HCT116 (cell line): ENCODE measurements at regions not wholly inside any gene's neighbourhood (a gene's known extent, or its start where the extent isn't known, plus 50 kb on each side); places are given as distances from the start of the nearest gene placed in this dataset.

Experiments
- ATAC-seq: fragments of 200-7000 bp; cut with Tn5 transposase; 2 replicates; pipeline ENCODE4 v1.9.1; 2020; ENCODE audit warnings: mild to moderate bottlenecking, moderate library complexity
- BruUV-seq: library from RNA; stranded (reverse); fragments of 400-500 nt; replicated peaks from 2 replicates; lab custom pipeline; 2021; lab: Mats Ljungman, UMichigan
- CTCF ChIA-PET: fragments of 300-600 bp; sonication (Branson Sonifier 250); formaldehyde crosslinking; loops from one replicate; lab custom pipeline; 2021; ENCODE audit warnings: antibody characterized with exemption; lab: Charles Lee
- POLR2A ChIA-PET: fragments of 300-600, 350-600 bp; sonication (Branson Sonifier 250); formaldehyde crosslinking; loops from one replicate; lab custom pipeline; 2021; ENCODE audit warnings: antibody characterized with exemption; lab: Charles Lee
- RAD21 ChIA-PET, 2 experiments: fragments of 300-600 bp; sonication (Branson Sonifier 250); formaldehyde crosslinking; loops; one replicate each; lab custom pipeline; 2023; ENCODE audit warnings: low total read pairs in 2 of 2; ENCODE audit not compliant: uncharacterized antibody in 2 of 2, unreplicated experiment in 2 of 2, low non-redundant PET in 1 of 2; lab: Charles Lee
- DNase-seq: peaks from one replicate; pipeline ENCODE4 v3.0.0-alpha.2; 2010; ENCODE audit warnings: low read depth, low spot score
- H2AFZ ChIP-seq: fragments of 200-600 bp; shearing (Covaris generic), sonication (generic); 2 replicates; pipeline ENCODE4 v1.6.1; 2017; ENCODE audit warnings: low read depth, mixed run types, mixed read lengths, antibody characterized with exemption, low read length; ENCODE audit not compliant: poor library complexity, severe bottlenecking
- H3K27ac ChIP-seq: 2 replicates; pipeline ENCODE4 v1.5.1; 2012; ENCODE audit warnings: low read depth, low read length
- H3K27me3 ChIP-seq: fragments of 200-600 bp; sonication (generic); 2 replicates; pipeline ENCODE4 v1.6.1; 2016; ENCODE audit warnings: mixed run types, low read length, mixed read lengths; ENCODE audit not compliant: insufficient read depth
- H3K36me3 ChIP-seq, 2 experiments: fragments of 200-500 bp in 1 of 2; fragments of 200-600 bp in 1 of 2; sonication (Bioruptor generic) in 1 of 2; sonication (generic) in 1 of 2; 2 replicates each; pipeline versions ENCODE4 v1.5.1 to v1.6.1; 2014 to 2016; ENCODE audit warnings: low read length in 2 of 2, inconsistent platforms in 1 of 2, mixed read lengths in 1 of 2, mixed run types in 1 of 2; ENCODE audit not compliant: insufficient read depth in 2 of 2, control insufficient read depth in 1 of 2
- H3K4me1 ChIP-seq, 2 experiments: fragments of 200-600 bp in 1 of 2; sonication (generic) in 1 of 2; 2 replicates each; pipeline versions ENCODE4 v1.5.1 to v1.6.1; 2012 to 2017; ENCODE audit warnings: low read length in 2 of 2, inconsistent platforms in 1 of 2, mild to moderate bottlenecking in 1 of 2, mixed read lengths in 1 of 2, mixed run types in 1 of 2, moderate library complexity in 1 of 2; ENCODE audit not compliant: insufficient read depth in 2 of 2, control insufficient read depth in 1 of 2
- H3K4me2 ChIP-seq: fragments of 200-600 bp; sonication (generic); 2 replicates; pipeline ENCODE4 v1.6.1; 2017; ENCODE audit warnings: mixed run types, low read length, mixed read lengths
- H3K4me3 ChIP-seq, 2 experiments: fragments of 200-600 bp in 1 of 2; sonication (generic) in 1 of 2; replicated peaks in 1 of 2; 2 replicates each; pipeline ENCODE4 v1.5.1; 2011 to 2016; ENCODE audit warnings: low read length in 2 of 2, control low read depth in 1 of 2, low read depth in 1 of 2, mild to moderate bottlenecking in 1 of 2, mixed read lengths in 1 of 2, mixed run types in 1 of 2
- H3K79me2 ChIP-seq: fragments of 200-600 bp; sonication (generic); 2 replicates; pipeline ENCODE4 v1.6.1; 2017; ENCODE audit warnings: mild to moderate bottlenecking, mixed run types, low read length, moderate library complexity, mixed read lengths; ENCODE audit not compliant: insufficient read depth
- H3K9ac ChIP-seq: fragments of 200-600 bp; sonication (generic); 2 replicates; pipeline ENCODE4 v1.6.1; 2016; ENCODE audit warnings: low read length, mixed read lengths
- H3K9me2 ChIP-seq: fragments of 200-600 bp; sonication (generic), shearing (Covaris generic); 2 replicates; pipeline ENCODE4 v1.6.1; 2017; ENCODE audit warnings: mixed run types, mild to moderate bottlenecking, moderate library complexity; ENCODE audit not compliant: insufficient read depth
- H3K9me3 ChIP-seq, 2 experiments: fragments of 200-500 bp in 1 of 2; fragments of 200-600 bp in 1 of 2; sonication (Bioruptor generic) in 1 of 2; sonication (generic) in 1 of 2; 2 replicates each; pipeline ENCODE4 v1.6.1; 2014 to 2017; ENCODE audit warnings: low read length in 2 of 2, mixed read lengths in 2 of 2, inconsistent platforms in 1 of 2, low read depth in 1 of 2, mild to moderate bottlenecking in 1 of 2, mixed run types in 1 of 2, moderate library complexity in 1 of 2; ENCODE audit not compliant: control insufficient read depth in 1 of 2, insufficient read depth in 1 of 2
- H4K20me1 ChIP-seq: fragments of 200-600 bp; sonication (generic), shearing (Covaris generic); 2 replicates; pipeline ENCODE4 v1.6.1; 2017; ENCODE audit warnings: mixed run types, mild to moderate bottlenecking, moderate library complexity; ENCODE audit not compliant: insufficient read depth
- CBX3 ChIP-seq: IDR thresholded peaks from 2 replicates; pipeline ENCODE4 v1.6.1; 2012; ENCODE audit warnings: low read depth
- EGR1 ChIP-seq: IDR thresholded peaks from 2 replicates; pipeline ENCODE4 v1.6.1; 2012; ENCODE audit warnings: low read depth
- EZH2phosphoT487 ChIP-seq: fragments of 200-600 bp; IDR thresholded peaks from 2 replicates; pipeline ENCODE4 v1.6.1; 2018; ENCODE audit warnings: antibody characterized with exemption, borderline replicate concordance
- FOSL1 ChIP-seq: IDR thresholded peaks from 2 replicates; pipeline ENCODE4 v1.6.1; 2012; ENCODE audit warnings: low read depth
- JUND ChIP-seq: IDR thresholded peaks from 2 replicates; pipeline ENCODE4 v1.6.1; 2012
- MAX ChIP-seq: IDR thresholded peaks from 2 replicates; pipeline ENCODE4 v1.6.1; 2012
- POLR2A ChIP-seq: IDR thresholded peaks from 2 replicates; pipeline ENCODE4 v1.7.0; 2011; ENCODE audit warnings: borderline replicate concordance; ENCODE audit not compliant: insufficient read depth, insufficient read length; ENCODE audit errors: extremely low read depth
- POLR2AphosphoS5 ChIP-seq: IDR thresholded peaks from 2 replicates; pipeline ENCODE4 v1.6.1; 2011; ENCODE audit warnings: mild to moderate bottlenecking, low read depth, low read length, moderate library complexity
- RAD21 ChIP-seq: IDR thresholded peaks from 2 replicates; pipeline ENCODE4 v1.6.1; 2012; ENCODE audit warnings: low read depth, mild to moderate bottlenecking
- REST ChIP-seq: IDR thresholded peaks from 2 replicates; pipeline ENCODE4 v1.6.1; 2012; ENCODE audit warnings: low read depth
- SIN3A ChIP-seq: IDR thresholded peaks from 2 replicates; pipeline ENCODE4 v1.6.1; 2012; ENCODE audit warnings: low read depth
- SP1 ChIP-seq: IDR thresholded peaks from 2 replicates; pipeline ENCODE4 v1.6.1; 2012; ENCODE audit warnings: low read depth
- SRF ChIP-seq: IDR thresholded peaks from 2 replicates; pipeline ENCODE4 v1.6.1; 2012; ENCODE audit warnings: low read depth
- TCF7L2 ChIP-seq: IDR thresholded peaks from 2 replicates; pipeline ENCODE4 v1.7.0; 2011; ENCODE audit warnings: borderline replicate concordance, inconsistent platforms; ENCODE audit not compliant: insufficient read depth, insufficient read length; ENCODE audit errors: extremely low read depth
- YY1 ChIP-seq: IDR thresholded peaks from 2 replicates; pipeline ENCODE4 v1.6.1; 2011; ENCODE audit warnings: low read length, low read depth, moderate library complexity, mild to moderate bottlenecking; ENCODE audit not compliant: insufficient replicate concordance; ENCODE audit errors: extremely low read depth
- ZBTB33 ChIP-seq: IDR thresholded peaks from 2 replicates; pipeline ENCODE4 v1.6.1; 2011; ENCODE audit warnings: mild to moderate bottlenecking, low read length, moderate library complexity; ENCODE audit not compliant: insufficient replicate concordance; ENCODE audit errors: extremely low read depth
- ZFX ChIP-seq: fragments of 450-650 bp; IDR thresholded peaks from 2 replicates; pipeline ENCODE4 v1.6.1; 2017
- ZNF274 ChIP-seq: fragments of 200-500 bp; sonication (Bioruptor generic); IDR thresholded peaks from 2 replicates; pipeline ENCODE4 v1.6.1; 2014; ENCODE audit warnings: mild to moderate bottlenecking, low read depth, low read length, inconsistent platforms
- intact Hi-C: fragments of 100-400 bp; cut with micrococcal nuclease; formaldehyde crosslinking; loops from 2 replicates; pipeline ENCODE4 v1.10.0; 2022

GRCh38 chr7:159226011-159226702, 81.5 kb upstream of the VIPR2 start:
- Histone ChIP-seq H3K4me2 (no peak overlapping the region), H4K20me1 (no peaks in the 10 kb centered on the region), H3K9ac (no peak overlapping the region), H3K9me3 (no peaks in the 10 kb centered on the region), H3K27me3 (peaks cover 17% of the 10 kb centered on the region), H3K9me2 (no peaks in the 10 kb centered on the region), H2AFZ (no peak overlapping the region), H3K36me3 (no peaks in the 10 kb centered on the region), H3K4me3 (no peak overlapping the region), H3K4me1 (peaks cover 4 to 5% of the 10 kb centered on the region in 2 experiments; a peak in 1 of 4 replicates), H3K27ac (no peak overlapping the region), H3K79me2 (no peaks in the 10 kb centered on the region)
- CTCF ChIA-PET: no interaction called here
- DNase-seq: no peak
- POLR2A ChIA-PET: no interaction called here
- no TSS peak for BruUV-seq
- no peak for ATAC-seq
- intact Hi-C loops: no loop called here
- TF ChIP-seq POLR2A (no peak), TCF7L2 (no peak), POLR2AphosphoS5 (no peak), CBX3 (no peak), ZNF274 (no peak), EGR1 (no peak), ZFX (no peak), EZH2phosphoT487 (no peak), YY1 (no peak), JUND (no peak), SP1 (no peak), ZBTB33 (no peak), SIN3A (no peak), SRF (no peak), RAD21 (no peak), FOSL1 (no peak), REST (no peak), MAX (no peak)
- RAD21 ChIA-PET: no interaction called here
